ENCODE measurements at regions not wholly inside any gene's neighbourhood (a gene's known extent, or its start where the extent isn't known, plus 50 kb on each side); places are given as distances from the start of the nearest gene placed in this dataset.
"Not testable (repeated sequence)": the region's sequence is repeated elsewhere in the genome, so short reads cannot be mapped to it uniquely, and the experiment has no call there.

DNA sequence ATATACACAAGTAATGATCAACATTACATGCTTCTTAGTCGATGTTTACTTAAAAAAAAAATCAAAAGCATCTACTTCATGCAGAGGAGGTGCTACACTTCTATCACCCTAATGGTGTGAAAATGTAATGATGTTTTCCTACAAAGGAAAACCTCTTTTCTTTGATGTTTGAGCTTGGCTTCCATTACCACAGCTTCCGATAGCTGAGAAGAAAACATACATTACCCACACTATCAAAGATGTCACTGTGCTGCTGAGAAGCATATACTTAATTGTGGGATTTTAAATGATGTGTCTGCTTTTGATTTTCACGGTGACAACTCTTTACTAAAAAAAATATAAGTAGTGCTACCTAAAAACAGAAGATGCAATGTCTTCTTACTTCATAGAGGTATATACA is 200.2 kb upstream of the PHF14 start:
- Histone ChIP-seq H3K36me3 (no peaks in the 10 kb centered on the region), H3K27me3 (ENCODE audit: low read depth) (no peaks in the 10 kb centered on the region), H3K27ac (replicated peaks) (no peak overlapping the region), H3K4me1 (no peaks in the 10 kb centered on the region), H3K9me3 (replicated peaks) (peaks cover 8% of the 10 kb centered on the region), H3K4me3 (no peak overlapping the region)
- TF ChIP-seq, protein P1, sequence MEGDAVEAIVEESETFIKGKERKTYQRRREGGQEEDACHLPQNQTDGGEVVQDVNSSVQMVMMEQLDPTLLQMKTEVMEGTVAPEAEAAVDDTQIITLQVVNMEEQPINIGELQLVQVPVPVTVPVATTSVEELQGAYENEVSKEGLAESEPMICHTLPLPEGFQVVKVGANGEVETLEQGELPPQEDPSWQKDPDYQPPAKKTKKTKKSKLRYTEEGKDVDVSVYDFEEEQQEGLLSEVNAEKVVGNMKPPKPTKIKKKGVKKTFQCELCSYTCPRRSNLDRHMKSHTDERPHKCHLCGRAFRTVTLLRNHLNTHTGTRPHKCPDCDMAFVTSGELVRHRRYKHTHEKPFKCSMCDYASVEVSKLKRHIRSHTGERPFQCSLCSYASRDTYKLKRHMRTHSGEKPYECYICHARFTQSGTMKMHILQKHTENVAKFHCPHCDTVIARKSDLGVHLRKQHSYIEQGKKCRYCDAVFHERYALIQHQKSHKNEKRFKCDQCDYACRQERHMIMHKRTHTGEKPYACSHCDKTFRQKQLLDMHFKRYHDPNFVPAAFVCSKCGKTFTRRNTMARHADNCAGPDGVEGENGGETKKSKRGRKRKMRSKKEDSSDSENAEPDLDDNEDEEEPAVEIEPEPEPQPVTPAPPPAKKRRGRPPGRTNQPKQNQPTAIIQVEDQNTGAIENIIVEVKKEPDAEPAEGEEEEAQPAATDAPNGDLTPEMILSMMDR (IDR thresholded peaks at IDR 0.05; ENCODE audit: borderline replicate concordance) = no peak
- DNase-seq = no peak
- intact Hi-C loops (cut with micrococcal nuclease) = no loop called here

DNA sequence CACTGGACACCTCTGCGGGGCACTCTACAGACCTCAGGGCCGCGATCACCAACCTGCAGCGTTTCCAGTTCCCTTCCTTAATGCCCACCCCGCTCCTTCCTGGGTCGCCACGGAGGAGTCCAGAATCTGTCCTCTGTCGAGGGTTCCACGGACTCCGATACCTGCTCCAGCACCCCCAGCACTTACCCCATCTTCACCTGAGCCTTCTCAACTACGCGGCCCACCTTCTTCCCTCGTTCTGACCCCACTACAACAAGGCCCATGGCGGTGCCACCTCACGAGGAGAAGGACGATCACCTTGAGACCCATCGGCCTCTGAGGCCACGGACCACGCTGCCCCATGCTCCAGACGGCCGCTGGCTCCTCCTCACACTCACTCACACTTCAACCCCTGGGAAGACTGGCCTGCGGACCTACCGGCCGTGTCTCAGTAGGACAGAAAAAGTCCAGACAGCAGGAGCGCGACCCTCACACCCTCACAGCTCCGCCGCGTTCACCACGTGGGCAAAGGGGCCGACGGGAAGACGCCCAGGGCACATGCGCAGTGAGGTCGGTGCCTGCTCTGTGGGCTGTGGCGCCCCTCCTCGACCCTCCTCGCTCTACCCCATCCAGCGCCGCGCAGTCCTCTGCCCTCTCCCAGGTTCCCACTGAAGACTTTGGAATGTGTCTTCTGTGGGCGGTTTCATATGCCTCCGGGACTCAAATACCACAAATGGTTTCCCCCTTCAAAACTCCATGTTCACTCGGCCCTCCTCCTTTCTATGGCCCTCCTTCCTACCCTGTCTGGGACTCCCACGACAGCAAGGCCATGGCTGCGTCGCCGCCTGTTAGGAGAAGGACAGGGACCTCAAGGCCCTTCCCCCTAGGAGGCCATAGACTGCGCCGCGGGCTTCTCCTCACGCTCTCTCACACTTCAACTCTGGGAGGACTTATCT is 193.9 kb upstream of the PHF14 start:
- H3K4me1 ChIP-seq = no peaks in the 10 kb centered on the region
- no peaks in the 10 kb centered on the region for H3K9me3 ChIP-seq (replicated peaks)
- H3K27me3 ChIP-seq (ENCODE audit: low read depth) = no peaks in the 10 kb centered on the region
- no peaks in the 10 kb centered on the region for H3K36me3 ChIP-seq
- intact Hi-C loops (cut with micrococcal nuclease) = no loop called here
- TF ChIP-seq, protein P1 (IDR thresholded peaks at IDR 0.05; ENCODE audit: borderline replicate concordance) = no peak
- H3K4me3 ChIP-seq = no peak overlapping the region
- DNase-seq = no peak
- no peak overlapping the region for H3K27ac ChIP-seq (replicated peaks)

DNA sequence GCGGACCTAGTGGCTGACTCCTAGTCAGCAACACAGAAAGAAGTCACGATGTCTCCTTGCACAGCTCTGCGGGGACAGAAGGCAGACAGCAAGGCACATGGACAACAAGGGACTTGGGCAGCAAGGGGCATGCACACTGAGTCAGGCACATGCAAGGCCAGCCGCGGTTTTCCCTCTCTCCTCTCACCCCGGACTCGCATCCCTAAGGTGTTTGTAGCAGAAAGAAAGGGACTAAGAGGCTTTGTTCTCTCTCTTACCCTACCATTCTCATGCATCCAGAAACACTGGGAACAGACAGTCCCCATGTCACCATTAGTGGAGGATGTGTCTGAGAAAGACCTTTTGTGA is 193.3 kb upstream of the PHF14 start:
- intact Hi-C loops (cut with micrococcal nuclease) = no loop called here
- H3K27ac ChIP-seq (replicated peaks) = no peak overlapping the region
- H3K9me3 ChIP-seq (replicated peaks) = no peaks in the 10 kb centered on the region
- no peaks in the 10 kb centered on the region for H3K4me1 ChIP-seq
- TF ChIP-seq, protein P1 (IDR thresholded peaks at IDR 0.05; ENCODE audit: borderline replicate concordance) = no peak
- no peaks in the 10 kb centered on the region for H3K27me3 ChIP-seq (ENCODE audit: low read depth)
- no peaks in the 10 kb centered on the region for H3K36me3 ChIP-seq
- no peak overlapping the region for H3K4me3 ChIP-seq
- DNase-seq = no peak

DNA sequence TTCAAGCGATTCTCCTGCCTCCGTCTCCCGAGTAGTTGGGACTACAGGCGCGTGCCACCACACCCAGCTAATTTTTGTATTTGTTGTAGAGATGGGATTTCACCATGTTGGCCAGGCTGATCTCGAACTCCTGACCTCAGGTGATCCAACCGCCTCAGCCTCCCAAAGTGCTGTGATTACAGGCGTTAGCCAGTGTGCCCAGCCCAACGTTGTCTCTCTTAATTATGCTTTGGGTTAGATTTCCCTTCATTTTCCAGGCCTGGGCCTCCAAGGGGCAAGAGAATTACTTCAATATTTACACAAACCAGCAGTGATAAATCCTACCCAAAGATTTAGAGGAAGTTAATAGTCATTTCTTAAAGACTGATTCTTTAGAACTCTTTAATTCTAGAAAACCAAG is 186.7 kb upstream of the PHF14 start:
- H3K27me3 ChIP-seq (ENCODE audit: low read depth); intact Hi-C loops (cut with micrococcal nuclease); H3K27ac ChIP-seq (replicated peaks); H3K4me3 ChIP-seq; H3K9me3 ChIP-seq (replicated peaks); DNase-seq; H3K36me3 ChIP-seq; H3K4me1 ChIP-seq: not testable (repeated sequence)

DNA sequence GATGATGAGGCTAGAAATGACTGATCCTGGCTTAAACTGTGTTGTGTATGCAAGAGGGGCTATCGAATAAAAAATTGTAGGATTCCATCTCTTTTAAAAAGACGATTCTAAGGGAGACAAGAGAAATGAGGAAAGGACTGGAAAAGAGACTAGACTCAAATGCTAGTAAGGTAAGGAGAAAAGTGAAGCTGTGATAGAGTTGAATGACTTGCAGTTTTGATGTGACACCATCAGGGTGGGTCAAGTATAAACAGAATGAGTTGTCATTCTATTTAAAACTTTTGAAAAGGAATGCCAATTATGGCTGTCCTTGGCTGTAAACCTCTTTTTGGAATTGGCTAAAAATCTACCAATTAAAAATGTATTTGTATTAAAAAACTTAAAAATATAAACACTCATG is 184.5 kb upstream of the PHF14 start:
- Histone ChIP-seq H3K27ac (replicated peaks) (no peak overlapping the region), H3K4me1 (no peaks in the 10 kb centered on the region), H3K4me3 (no peak overlapping the region), H3K36me3 (no peaks in the 10 kb centered on the region), H3K27me3 (ENCODE audit: low read depth) (no peaks in the 10 kb centered on the region), H3K9me3 (replicated peaks) (peaks cover 8% of the 10 kb centered on the region)
- DNase-seq = no peak
- intact Hi-C loops (cut with micrococcal nuclease) = no loop called here
- TF ChIP-seq, protein P1 (IDR thresholded peaks at IDR 0.05; ENCODE audit: borderline replicate concordance) = no peak

DNA sequence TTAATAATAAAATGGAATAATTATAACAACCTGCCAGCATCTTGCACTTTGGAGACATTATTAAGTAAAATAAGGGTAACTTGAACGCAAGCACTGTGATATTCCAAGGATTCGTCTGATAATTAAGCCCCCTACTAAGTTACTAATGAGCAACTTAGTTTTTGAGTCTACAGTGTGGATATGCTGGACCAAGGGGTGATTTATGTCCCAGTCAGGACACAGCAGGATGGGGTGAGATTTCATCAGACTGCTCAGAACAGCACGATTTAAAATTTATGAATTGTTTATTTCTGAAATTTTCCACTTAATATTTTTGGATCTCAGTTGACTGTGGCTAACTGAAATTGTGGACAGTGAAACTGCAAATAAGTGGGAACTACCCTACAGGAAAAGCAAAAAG is 182.8 kb upstream of the PHF14 start:
- Histone ChIP-seq H3K27ac (replicated peaks) (no peak overlapping the region), H3K4me1 (no peaks in the 10 kb centered on the region), H3K27me3 (ENCODE audit: low read depth) (no peaks in the 10 kb centered on the region), H3K36me3 (no peaks in the 10 kb centered on the region), H3K4me3 (no peak overlapping the region), H3K9me3 (replicated peaks) (peaks cover 13% of the 10 kb centered on the region)
- intact Hi-C loops (cut with micrococcal nuclease) = no loop called here
- TF ChIP-seq, protein P1 (IDR thresholded peaks at IDR 0.05; ENCODE audit: borderline replicate concordance) = no peak
- DNase-seq = no peak

Data from left ventricle myocardium inferior (tissue), 1 donor.